Breast epithelium (tissue), 4 donors: ENCODE measurements at regions not wholly inside any gene's neighbourhood (a gene's known extent, or its start where the extent isn't known, plus 50 kb on each side); places are given as distances from the start of the nearest gene placed in this dataset.
A peak's percentile ranks its signal among the peaks of the same experiment; 100 is the strongest.

Experiments used
- DNase-seq, 2 donors: peaks; one replicate each; pipeline ENCODE4 v3.0.0-alpha.2; 2019; ENCODE audit warnings: low spot score in 2 of 2
- H3K27ac ChIP-seq, 2 donors: fragments of 200-600 bp; sonication (generic) in 1 of 2; one replicate each; pipeline ENCODE4 v1.5.1; 2016 to 2019; ENCODE audit warnings: mild to moderate bottlenecking in 1 of 2
- H3K27me3 ChIP-seq, 2 donors: fragments of 200-600 bp; sonication (generic) in 1 of 2; one replicate each; pipeline versions ENCODE4 v1.5.1 to v1.6.0; 2017 to 2019; ENCODE audit warnings: control low read depth in 1 of 2, mild to moderate bottlenecking in 1 of 2
- H3K36me3 ChIP-seq: fragments of 200-600 bp; one replicate; pipeline ENCODE4 v1.5.1; 2019
- H3K4me1 ChIP-seq, 2 donors: fragments of 200-600 bp; sonication (generic); one replicate each; pipeline ENCODE4 v1.5.1; 2016 to 2019; ENCODE audit warnings: control low read depth in 1 of 2
- H3K4me3 ChIP-seq, 3 donors: fragments of 200-600 bp; sonication (generic); 1 replicate in 2 of 3; 2 replicates in 1 of 3; pipeline ENCODE4 v1.5.1; 2016 to 2019; ENCODE audit warnings: mild to moderate bottlenecking in 3 of 3, moderate library complexity in 2 of 3
- H3K9me3 ChIP-seq, 2 donors: fragments of 200-600 bp; sonication (generic) in 1 of 2; one replicate each; pipeline ENCODE4 v1.5.1; 2016 to 2019; ENCODE audit warnings: control low read depth in 1 of 2
- POLR2A ChIP-seq: fragments of 450-650 bp; IDR thresholded peaks from one replicate; pipeline ENCODE4 v1.6.1; 2016; ENCODE audit warnings: antibody characterized with exemption, mild to moderate bottlenecking, moderate library complexity
- POLR2AphosphoS5 ChIP-seq, 3 donors: sonication (generic); formaldehyde crosslinking; IDR thresholded peaks; one replicate each; pipeline ENCODE4 v1.6.1; 2017; ENCODE audit warnings: antibody characterized with exemption in 3 of 3
- intact Hi-C: fragments of 100-400 bp; cut with DNase I; formaldehyde crosslinking; loops from one replicate; pipeline ENCODE4 v1.15.1; 2023; ENCODE audit warnings: low total_unique reads
- TF ChIP-seq, protein P1 (sequence below), 3 donors: fragments of 450-650 bp; IDR thresholded peaks; one replicate each; pipeline ENCODE4 v1.5.1; 2016 to 2017; ENCODE audit warnings: antibody characterized with exemption in 3 of 3, mild to moderate bottlenecking in 3 of 3, moderate library complexity in 3 of 3

DNA sequence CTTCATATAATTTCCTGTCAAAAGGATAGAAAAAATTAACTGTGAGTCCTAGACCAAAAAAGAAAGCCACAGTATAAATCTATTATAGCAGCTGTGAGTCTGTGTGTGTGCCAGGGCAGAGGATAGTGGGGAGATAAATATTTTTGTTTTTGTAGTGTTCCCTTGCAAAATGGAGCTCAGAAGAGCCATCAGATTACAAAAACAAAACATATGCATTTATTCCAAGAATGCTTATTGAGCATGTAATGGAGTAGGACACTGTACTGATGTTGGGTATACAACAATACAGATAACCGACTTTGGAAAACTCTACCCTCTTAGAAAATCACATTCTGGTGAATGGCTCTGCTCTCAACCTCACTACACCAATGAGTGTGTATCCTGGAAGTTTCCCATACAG lies 111.0 kb downstream of the DMAC1 start:
- TF ChIP-seq POLR2A (no peak), POLR2AphosphoS5 (IDR thresholded peaks at IDR 0.05) (no peak)
- TF ChIP-seq, protein P1, sequence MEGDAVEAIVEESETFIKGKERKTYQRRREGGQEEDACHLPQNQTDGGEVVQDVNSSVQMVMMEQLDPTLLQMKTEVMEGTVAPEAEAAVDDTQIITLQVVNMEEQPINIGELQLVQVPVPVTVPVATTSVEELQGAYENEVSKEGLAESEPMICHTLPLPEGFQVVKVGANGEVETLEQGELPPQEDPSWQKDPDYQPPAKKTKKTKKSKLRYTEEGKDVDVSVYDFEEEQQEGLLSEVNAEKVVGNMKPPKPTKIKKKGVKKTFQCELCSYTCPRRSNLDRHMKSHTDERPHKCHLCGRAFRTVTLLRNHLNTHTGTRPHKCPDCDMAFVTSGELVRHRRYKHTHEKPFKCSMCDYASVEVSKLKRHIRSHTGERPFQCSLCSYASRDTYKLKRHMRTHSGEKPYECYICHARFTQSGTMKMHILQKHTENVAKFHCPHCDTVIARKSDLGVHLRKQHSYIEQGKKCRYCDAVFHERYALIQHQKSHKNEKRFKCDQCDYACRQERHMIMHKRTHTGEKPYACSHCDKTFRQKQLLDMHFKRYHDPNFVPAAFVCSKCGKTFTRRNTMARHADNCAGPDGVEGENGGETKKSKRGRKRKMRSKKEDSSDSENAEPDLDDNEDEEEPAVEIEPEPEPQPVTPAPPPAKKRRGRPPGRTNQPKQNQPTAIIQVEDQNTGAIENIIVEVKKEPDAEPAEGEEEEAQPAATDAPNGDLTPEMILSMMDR (IDR thresholded peaks at IDR 0.05): no peak
- no peak for DNase-seq
- H3K9me3 ChIP-seq: no peaks in the 10 kb centered on the region
- H3K36me3 ChIP-seq: no peaks in the 10 kb centered on the region
- intact Hi-C loops: no loop called here
- no peak overlapping the region for H3K4me3 ChIP-seq
- H3K4me1 ChIP-seq: no peaks in the 10 kb centered on the region
- H3K27ac ChIP-seq: no peak overlapping the region
- H3K27me3 ChIP-seq: no peaks in the 10 kb centered on the region

DNA sequence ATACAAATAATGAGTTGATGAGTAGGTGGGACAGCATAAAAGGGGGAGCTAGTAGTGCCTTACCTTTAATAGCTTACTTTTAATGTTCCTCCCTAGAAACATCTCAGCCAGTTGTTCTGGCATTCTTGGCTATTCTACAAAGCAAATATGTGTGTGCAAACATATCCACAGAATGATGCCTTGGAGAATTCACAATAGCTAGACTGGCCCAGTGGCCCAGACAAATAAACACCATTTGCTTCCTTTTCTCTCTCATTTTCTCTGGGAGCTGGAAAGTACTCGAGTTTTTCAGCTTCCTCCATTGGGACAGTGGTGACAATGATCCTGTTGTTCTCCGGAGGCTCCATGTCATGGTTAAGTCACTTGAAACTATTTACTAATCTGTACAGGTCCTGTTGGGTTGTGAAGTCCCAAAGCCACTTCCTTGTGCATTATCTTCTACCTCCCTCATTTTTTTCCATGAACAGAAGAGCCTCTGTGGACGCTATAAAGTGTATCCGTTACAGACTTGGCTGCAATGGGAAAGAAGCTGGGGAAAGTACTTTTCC lies 122.9 kb downstream of the DMAC1 start:
- Histone ChIP-seq H3K36me3 (no peaks in the 10 kb centered on the region), H3K27ac (peak overlapping the region; percentile 5 to 13), H3K4me3 (no peak overlapping the region), H3K9me3 (no peaks in the 10 kb centered on the region), H3K27me3 (no peaks in the 10 kb centered on the region), H3K4me1 (no peaks in the 10 kb centered on the region)
- intact Hi-C loops: no loop called here
- TF ChIP-seq POLR2AphosphoS5 (IDR thresholded peaks at IDR 0.05): no peak
- TF ChIP-seq POLR2A: no peak
- TF ChIP-seq, protein P1 (IDR thresholded peaks at IDR 0.05): no peak
- DNase-seq: no peak

DNA sequence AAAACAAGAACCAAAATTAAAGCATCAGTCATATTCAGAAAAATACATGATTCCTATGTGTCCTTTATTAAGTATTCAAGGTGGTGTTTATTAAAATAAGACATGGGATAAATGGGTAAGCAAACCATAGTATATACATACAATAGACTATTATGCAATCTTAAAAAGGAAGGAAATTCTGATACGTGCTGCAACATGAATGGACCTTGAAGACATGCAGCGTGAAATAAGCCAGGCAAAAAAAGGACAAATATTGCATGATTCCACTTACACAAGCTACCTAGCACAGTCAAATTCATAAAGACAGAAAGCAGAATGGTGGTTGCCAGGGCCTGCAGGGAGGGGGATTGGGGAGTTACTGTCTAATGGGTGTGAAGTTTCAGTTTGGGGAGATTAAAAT lies 127.7 kb downstream of the DMAC1 start:
- Histone ChIP-seq H3K9me3 (no peaks in the 10 kb centered on the region), H3K4me1 (no peaks in the 10 kb centered on the region), H3K27ac (no peak overlapping the region), H3K4me3 (no peak overlapping the region), H3K27me3 (no peaks in the 10 kb centered on the region), H3K36me3 (no peaks in the 10 kb centered on the region)
- DNase-seq: no peak
- no peak for TF ChIP-seq POLR2AphosphoS5 (IDR thresholded peaks at IDR 0.05)
- TF ChIP-seq, protein P1 (IDR thresholded peaks at IDR 0.05): no peak
- no peak for TF ChIP-seq POLR2A
- intact Hi-C loops: no loop called here

DNA sequence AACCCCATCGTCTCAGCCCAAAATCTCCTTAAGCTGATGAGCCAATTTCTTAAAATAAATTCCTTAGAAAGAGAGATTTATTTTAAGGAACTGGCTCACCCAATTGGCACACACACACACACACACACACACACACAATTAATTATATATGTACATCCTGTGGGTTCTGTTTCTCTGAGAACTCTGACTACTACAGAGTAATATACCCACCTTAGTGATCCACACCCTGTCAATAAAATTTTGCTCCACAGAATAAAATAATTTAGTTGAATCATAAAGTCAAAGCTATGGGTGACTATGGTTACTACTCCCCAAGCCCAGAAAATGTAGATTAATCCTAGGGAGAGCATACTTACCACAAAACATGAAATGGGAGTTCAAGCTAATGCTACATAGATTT lies 131.0 kb downstream of the DMAC1 start:
- Histone ChIP-seq H3K4me3 (no peak overlapping the region), H3K27ac (no peak overlapping the region), H3K9me3 (no peaks in the 10 kb centered on the region), H3K27me3 (no peaks in the 10 kb centered on the region), H3K4me1 (no peaks in the 10 kb centered on the region), H3K36me3 (no peaks in the 10 kb centered on the region)
- TF ChIP-seq POLR2AphosphoS5 (IDR thresholded peaks at IDR 0.05): no peak
- TF ChIP-seq POLR2A: no peak
- TF ChIP-seq, protein P1 (IDR thresholded peaks at IDR 0.05): no peak
- no peak for DNase-seq
- intact Hi-C loops: no loop called here

DNA sequence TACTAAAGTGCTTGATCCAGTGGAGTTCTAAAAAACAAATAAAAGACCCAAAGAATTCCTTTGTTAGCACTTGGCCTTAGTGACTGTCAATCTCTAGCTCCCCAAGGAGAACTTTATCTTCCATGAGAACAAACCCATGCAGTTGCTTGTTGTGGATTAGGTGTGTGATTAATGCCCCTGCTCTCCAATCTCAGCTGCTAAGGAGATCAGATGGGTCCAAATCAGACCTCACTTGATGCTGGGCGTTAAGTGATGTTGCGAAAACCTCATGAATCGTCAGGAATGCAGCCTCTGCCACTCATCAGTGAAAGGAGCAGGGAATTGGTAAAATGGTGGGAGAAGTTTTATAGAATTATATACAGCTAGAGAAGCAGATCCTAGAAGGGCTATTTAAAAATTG lies 133.7 kb downstream of the DMAC1 start:
- H3K36me3 ChIP-seq: no peaks in the 10 kb centered on the region
- H3K27ac ChIP-seq: no peak overlapping the region
- H3K27me3 ChIP-seq: no peaks in the 10 kb centered on the region
- DNase-seq: no peak
- H3K4me1 ChIP-seq: no peaks in the 10 kb centered on the region
- H3K4me3 ChIP-seq: no peak overlapping the region
- H3K9me3 ChIP-seq: no peaks in the 10 kb centered on the region
- intact Hi-C loops: no loop called here
- no peak for TF ChIP-seq POLR2A
- TF ChIP-seq POLR2AphosphoS5 (IDR thresholded peaks at IDR 0.05): no peak
- TF ChIP-seq, protein P1 (IDR thresholded peaks at IDR 0.05): no peak
